CD4-positive, alpha-beta T cell treated with Interleukin-4 for 1 hour (primary cell): ENCODE measurements at regions not wholly inside any gene's neighbourhood (a gene's known extent, or its start where the extent isn't known, plus 50 kb on each side); places are given as distances from the start of the nearest gene placed in this dataset.

ENCODE experiments used
- DNase-seq, 2 donors: peaks; one replicate each; pipeline ENCODE4 v3.0.0-alpha.2; 2020 to 2022

DNA sequence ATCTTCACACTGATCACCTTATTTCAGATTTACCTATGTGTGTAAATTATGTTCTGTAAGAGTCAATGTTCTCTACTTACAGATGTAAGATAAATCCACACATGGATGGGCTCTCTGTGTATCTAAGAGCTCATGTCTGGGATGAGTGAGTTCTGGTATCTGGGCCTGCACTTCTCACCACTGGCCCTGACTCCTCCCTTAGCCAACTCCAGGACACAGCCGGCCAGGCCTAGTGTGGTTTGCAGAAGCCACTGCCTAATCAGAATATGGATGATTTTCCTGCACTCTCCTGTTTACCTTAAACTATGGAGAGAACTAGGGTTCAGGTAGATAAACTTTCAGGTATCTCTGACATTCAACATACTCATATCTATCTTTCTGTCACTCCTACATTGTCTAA lies 1284.8 kb downstream of the TMEM121 start:
- no peak for DNase-seq

DNA sequence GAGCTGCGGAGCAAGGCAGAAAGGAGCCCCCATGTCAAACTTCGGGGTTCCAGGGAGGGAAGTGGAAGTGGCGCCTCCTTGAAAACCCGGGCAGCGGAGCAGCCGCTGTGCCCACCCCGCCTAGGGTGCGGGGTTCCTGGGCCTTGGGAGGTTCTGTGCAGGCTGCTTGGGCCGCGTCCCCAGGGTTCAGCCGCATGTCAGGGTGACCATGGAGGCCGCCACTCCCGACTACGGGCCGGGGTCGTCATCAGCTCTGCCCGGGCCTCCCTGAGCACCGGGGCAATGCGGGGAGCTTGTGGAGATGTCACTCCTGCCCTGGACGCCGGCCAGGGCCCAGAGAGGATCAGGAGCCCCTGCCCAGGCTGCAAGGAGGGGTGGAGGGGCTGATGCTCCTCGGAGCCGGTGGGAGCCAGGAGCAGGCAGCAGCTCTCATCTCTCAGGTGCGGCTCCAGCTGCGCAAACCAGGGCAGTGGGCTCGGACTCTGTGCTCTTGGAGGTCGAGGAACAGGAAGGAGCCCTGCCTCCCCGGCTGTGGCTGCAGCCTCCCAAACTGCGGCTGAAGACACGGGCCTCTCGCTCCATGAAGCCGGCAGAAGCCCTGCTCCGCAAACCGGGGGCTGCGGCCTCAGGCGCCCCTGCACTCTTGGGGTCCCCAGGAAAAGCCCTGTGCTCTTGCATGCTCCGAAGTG lies 1286.5 kb downstream of the TMEM121 start:
- DNase-seq: no peak

DNA sequence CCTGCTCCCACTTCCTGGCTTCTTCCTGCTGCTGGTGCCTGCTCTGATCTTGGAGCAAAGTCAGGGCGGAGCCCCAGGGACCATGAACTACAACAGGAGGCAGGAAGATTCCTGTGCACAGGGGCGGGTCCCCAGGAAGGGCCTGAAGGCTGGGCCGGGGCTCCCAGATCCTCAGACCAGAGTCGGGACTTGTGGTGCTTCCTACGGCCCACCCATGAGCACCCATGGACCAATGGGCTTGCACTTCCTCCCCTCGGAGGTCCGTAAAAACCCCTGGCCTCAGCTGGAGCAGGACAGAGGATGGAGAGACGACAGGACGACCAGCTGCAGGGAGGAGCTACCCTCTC lies 1287.1 kb downstream of the TMEM121 start:
- no peak for DNase-seq

DNA sequence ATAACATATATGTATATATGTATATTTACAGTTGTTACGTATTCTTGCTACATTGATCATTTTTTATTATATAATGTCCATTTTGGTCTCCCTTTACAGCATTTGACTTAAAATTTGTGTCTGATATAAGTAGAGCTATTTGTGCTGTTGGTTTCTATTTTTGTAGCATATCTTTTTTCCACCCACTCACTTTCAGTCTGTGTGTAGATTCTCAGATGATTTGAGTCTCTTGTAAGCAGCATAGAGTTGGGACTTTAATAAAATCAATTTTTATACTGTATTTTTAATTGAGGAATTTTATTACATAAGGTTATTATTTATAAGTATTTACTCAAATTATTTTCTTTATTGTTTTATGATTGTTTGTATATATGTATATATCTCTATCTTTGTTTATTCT lies 1293.7 kb downstream of the TMEM121 start:
- DNase-seq: no peak

DNA sequence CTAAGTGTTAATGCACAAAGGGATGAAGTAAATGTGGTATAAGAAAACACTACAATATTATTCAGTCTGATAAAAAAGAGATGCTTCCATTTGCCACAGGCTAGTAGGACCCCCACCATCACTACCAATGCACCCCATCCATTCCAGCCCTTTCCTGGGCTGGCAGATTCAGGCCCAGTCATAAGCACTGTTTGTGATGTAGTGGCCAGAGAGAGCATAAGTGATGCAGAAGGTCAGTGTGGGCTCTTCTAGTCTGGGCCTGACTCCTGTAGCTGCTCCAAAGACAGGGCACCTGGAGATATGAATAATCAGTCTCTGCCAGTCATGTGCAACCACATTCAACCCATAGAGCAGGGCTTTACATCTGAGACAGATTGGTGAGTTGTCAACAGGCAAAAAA lies 1294.7 kb downstream of the TMEM121 start:
- DNase-seq: no peak

DNA sequence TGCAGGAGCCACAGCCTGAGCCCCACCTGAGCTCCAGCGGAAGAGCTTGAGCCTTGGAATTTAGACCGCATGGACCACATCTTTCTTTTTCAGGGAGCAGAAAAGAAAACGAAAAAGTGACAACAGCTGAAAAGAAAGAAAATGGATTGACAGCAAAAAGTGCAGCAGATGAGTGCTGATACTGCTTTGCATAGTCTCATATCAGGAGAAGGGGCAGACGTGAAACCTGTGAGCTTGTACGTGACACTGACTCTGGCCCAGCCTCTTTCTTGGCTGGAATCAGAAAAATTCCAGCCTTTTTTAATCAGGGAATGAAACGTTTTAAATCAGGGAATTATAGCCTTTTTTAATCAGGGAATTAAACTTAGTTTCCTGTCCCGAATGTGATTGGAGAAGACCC lies 1296.5 kb downstream of the TMEM121 start:
- DNase-seq: no peak

DNA sequence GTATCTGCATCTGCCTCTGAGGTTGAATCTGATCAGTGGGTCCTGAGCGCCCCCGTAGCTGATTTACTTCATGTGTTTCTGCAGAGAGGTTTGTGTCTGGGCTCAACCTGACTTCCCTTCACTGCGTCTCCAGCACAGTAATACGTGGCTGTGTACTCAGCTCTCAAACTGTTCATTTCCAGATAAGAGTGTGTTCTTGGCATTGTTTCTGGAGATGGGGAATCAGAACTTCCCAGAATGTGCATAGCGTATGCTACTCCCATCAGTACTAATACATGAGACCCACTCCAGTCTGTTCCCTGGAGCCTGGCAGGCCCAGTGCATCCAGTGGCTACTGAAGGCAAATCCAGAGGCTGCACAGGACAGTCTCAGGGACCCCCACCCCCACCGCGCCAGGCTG lies 1297.2 kb downstream of the TMEM121 start:
- DNase-seq: no peak

DNA sequence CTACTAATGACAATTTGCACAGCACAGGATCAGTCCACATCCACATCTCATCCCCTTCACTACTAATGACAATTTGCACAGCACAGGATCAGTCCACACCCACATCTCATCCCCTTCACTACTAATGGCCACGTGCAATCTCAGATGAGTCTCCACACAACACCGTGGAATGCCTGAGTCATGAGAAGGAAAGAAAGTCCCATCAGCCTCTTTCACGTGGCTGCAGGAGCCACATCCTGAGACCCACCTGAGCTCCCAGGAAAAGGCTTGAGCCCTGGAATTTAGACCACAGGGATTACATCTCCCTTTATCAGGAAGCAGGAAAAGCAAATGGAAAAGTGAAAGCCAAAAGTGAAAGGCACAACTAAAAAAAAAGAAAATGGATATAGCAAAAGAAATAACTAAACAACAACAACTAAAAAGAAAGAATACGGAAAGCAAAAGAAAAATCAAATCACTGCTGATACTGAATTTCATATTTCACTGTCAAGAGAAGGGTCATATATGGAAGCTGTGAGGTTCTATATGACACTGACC lies 1300.5 kb downstream of the TMEM121 start:
- DNase-seq: no peak

DNA sequence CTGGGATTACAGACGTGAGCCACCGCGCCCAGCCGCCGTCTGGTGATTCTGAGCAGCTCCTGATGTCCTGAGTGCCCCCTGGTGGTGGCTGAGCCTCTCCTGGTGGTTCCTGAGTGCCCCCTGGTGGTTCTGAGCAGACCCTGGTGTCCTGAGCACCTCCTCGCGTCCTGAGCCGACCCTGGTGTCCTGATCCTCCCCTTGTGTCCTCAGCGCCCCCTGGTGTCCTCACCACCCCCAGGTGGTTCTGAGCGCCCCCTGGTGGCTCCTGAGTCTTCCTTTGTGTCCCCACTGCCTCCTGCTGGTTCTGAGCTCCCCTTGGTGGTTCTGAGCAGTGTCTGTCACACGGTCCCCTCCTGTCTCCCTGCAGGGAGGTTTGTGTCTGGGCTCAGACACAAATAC lies 1304.9 kb downstream of the TMEM121 start:
- DNase-seq: peak; percentile 48 to 69

DNA sequence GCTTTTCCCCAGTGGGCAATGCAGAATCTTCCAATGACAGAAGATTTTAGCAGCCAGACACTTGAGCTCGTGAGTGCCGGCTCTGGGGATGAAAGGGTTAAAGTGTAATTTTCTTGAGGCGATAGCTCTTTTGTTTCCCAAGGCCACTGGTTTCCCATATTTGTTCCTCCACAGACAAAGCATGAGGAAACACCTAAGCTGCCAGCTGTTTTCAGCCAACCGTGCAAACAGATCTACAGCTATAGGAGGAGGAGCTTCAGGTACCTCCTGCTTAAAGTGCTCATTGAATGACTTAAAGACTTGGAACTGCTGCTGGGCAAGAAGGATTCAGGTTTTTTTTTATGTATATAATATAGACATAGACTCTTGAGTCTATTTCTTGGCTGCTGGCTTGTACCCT lies 1311.5 kb downstream of the TMEM121 start:
- DNase-seq: no peak

DNA sequence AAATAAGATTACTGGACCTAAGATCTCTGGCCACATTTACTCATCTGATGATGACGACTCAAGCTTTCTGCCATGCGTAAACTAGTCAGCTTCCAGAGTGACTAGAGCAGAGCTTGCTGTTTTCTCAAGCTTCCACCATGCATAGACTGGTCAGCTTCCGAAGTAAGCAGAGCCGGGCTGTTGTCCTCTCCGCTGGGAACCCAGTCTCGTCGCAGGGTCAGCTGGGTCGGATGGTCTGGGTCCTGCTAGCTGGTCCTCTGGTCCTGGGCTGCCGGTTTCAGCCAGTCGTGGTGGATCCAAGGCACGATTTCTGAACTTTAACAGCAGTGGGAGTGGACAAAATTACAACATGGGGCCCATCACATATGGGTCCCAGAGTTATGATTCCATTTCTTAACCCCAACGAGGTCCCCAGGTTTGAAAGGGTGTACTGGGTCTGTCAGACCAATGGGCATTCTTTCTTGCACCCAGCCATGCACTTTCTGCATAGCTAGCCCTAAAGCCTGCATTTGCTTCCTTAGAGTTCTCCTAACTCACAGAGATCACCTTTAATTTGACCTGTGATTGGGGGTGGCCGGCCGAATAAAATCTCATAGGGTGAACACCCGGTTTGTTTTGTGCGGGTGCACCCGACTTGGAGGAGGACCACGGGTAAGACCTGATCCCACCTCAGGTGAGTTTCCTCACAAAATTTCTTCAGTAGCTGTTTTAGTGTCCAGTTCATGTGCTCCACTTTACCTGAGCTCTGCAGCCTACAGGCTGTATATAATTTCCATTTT lies 1312.8 kb downstream of the TMEM121 start:
- DNase-seq: no peak

DNA sequence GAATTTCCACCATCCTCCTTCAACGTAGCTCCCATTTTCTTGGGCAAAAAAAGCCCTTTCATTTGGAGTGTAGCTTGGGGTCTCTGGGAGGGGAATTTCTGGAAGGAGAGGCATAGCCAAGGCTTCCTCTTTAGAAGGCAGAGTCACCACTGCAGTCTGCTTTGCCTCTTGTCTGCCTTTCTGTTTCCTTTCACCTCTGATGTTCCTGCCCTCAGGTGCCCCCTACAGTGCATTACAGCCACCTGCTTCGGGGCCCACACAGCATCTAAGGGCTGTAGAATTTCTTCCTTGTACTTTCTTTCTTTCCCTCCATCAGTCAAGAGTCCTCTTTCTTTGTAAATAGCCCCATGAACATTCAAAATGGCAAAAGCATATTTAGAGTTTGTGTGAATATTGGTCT lies 1313.9 kb downstream of the TMEM121 start:
- DNase-seq: no peak

DNA sequence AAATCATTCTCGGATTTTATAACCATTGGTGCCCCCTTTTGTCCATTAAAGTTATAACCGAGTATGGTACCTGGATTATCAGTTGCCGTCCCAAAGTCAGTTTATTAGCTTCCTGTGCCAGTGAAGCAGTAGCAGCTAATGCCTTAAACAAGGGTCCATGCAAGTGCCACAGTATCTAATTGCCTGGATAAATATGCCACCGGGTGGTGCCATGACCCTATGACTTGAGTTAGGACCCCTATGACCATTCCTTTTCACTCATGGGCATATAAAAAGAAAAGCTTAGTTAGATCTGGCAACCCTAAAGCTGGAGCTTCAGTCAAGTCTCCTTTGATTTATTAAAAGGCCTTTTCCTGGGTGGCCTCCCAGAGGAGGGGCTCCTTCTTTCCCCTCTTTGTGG lies 1314.6 kb downstream of the TMEM121 start:
- DNase-seq: no peak

DNA sequence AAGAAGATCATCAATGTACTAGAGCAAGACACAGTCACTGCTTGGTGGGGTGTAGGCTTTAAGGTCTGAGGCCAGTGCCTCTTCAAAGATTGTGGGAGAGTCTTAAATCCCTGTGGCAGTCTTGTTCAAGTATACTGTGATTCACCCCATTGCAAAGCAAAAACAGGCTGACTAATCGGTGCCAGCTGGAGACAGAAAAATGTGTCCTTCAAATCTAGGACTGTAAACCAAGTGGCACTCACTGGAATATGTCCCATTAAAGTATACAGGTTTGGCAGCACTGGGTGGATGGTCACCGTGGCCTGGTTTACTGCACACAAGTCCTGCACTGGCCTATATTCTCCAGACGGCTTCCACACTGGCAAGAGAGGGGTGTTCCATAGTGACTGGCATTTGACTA lies 1315.3 kb downstream of the TMEM121 start:
- DNase-seq: no peak

DNA sequence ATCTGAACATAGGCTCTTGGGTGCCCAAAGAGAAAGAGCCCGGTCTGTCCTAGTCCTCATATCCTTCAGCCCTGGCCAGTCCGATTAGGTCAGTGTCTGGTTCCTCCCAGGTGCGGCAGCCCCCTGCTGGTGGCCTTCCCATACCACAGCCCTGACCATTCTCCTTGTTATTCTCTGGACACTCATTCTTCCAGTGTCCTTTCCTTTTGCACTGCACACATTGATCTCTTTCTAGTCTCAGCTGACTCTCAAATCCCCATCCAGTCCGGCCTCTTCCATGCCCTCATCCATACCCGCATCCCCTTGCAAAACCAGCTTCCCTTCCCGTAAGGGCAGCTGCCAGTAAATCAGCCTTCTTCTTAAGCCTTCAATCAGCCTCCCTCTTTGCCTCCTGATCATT lies 1316.3 kb downstream of the TMEM121 start:
- DNase-seq: no peak

DNA sequence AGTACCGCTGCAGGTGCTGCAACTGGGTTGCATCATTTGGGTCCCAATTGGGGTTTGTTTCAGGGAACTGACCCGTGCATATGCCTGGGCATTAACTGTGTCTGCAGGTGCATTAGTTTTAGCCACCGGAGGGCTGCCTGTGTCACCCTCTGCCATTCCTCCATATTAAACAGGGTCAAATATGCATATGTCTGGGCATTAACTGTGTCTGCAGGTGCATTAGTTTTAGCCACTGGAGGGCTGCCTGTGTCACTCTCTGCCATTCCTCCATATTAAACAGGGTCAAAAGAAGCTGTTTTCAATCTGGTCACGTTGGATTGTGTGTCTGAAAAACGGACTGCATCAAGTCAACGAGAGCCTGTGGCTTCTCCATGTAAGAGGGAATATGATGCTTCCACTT lies 1317.0 kb downstream of the TMEM121 start:
- DNase-seq: no peak

DNA sequence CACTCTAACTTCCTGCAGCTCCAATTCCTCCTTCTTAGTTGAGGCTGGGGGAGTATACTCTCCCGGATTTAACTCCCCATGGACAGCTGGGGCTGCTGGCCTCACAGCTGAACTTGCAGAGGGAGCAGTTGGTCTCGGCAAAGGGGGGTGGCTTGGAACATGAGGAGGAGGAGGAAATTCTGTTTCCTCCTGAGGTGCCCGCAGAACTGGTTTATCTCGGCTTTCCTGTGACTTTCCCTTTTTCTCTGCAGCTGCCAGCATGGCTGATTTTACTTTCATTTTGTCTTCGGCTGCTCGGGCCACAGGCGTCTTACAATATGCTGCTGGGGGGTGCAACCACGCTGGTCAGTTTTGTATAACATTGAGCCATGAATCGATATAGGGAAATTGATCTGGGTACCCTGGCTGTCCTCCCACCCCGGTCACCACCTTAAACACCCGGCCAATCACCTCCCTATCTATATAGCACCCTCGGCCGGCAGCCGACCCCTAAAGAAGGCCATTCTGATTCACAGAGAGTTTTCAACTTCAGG lies 1317.6 kb downstream of the TMEM121 start:
- DNase-seq: peak; percentile 26 to 47

DNA sequence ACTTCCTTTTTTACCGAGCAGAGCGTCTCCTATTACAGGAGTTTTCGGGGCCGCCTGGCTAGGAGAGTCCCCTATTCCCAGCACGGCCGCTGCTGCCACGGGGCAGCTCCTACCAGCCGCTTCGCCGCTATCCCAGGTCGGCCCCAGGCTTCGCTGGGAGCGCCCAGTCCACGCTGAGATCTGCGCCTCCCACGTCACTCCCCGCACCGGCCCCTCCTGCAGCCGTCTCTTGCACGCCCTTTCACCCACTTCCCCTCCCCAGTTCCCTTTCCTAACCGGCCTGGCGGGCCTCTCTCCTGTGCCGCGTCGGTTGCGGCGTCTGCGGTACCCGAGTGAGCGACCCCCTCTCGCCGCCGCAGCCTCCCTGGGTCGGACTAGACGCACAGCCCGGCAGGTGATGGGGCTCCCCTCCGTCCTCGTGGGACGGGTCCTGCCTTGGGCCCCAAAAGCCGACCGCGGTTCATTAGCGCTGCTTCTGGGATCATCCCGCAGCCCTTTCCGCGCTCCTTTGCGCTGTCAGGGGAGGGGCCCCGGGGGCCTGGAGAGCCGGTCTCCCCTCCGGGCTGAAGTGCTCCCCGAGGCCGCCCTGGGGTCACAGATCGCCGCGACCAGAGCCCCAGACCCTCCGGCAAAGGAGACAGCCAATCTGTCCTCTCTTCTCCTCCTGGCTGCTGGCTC lies 1318.4 kb downstream of the TMEM121 start:
- peak; percentile 68 to 79 for DNase-seq

DNA sequence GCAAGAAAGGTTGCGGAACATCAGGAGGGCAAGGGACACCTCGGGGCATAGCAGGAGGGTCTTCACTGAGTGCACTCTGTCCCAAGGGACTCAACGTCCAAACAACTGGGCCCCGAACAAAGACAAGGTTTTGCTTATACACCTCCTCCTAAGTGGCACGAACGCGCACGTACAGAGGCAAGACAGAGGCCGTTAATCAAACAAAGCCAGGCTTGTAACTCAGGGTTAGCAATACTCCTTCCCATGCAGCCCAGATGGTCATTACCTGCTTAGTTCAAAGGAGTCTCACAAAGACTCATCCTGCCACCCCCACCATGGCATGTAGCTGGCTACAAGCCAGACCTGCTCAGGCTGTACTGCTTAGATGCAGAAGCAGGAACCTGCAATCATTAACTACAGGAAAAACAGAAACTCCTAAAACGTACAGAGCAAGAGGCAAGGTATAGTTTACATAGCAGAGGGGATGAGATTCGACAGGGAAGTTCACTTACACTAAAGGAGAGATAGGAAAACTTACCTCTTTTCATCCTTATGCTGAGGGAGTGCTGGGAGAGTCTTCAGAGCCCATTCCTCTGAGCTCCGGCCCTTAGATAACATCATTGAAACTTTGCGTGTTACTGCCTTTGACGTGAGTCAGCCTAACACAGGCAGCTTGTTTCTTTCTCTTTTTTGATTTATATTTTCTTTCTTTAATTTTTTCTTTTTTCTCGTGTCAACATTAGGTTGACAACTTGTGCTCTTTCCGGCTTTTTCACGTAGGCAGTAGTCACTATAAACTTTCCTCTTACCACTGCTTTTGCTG lies 1319.1 kb downstream of the TMEM121 start:
- peak; percentile 27 to 42 for DNase-seq

DNA sequence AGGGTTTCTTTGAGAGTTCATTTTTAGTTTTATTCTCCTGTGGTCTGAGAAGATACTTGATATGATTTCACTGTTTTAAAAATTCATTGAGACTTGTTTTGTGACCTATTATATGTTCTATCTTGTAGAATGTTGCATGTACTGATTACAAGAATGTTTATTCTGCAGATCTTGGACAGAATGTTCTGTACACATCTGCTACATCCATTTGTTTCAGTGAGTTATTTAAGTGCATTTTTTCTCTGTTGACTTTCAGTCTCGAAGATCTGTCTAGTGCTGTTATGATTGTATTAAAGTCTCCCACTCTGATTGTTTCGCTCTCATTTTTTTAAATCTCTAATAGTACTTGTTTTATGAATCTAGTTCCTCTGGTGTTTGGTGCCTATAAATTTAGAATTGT lies 1319.8 kb downstream of the TMEM121 start:
- DNase-seq: no peak

DNA sequence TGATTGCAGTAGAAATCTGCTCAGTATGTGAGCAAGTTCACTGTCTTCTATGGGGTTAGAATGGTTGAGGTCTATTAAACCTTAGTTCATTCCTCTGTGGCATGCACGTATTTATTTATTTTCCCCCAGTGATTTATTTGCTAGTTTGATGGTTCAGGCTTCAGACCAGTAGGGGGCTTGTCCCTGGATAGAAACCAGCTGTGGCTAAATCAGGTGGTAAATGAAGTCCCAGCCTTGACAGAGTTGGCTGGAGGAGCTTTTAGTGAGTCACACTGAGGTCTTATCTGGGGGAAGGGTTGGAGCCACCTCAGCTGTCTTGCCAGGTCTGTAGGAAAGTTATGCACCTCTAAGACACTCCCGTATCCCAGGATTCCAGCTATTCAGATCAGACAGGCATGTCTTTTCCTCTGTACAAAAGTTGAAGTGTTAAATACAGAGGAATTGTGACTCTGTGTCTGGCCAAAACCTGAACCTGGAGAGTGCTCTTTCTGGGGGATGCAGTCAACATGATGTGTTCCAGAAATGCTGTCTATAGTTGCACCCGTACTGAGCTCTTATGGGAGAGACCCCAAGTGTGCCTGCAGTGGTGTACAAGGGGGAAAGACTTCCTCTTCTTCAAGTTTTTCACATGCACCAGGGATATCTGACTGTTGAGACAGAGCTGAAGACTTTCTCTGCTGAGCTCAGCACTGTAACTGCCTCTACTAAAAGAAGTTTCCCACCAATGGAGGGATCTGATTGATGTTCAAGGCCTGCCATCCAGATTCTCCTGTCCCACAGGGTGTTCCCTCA lies 1322.1 kb downstream of the TMEM121 start:
- peak in 1 of 2 donors; percentile 9 for DNase-seq
